Neural cell (in vitro differentiated cells): ENCODE measurements at regions not wholly inside any gene's neighbourhood (a gene's known extent, or its start where the extent isn't known, plus 50 kb on each side); places are given as distances from the start of the nearest gene placed in this dataset.

Experiments used
- EP300 ChIP-seq: fragments of 450-650 bp; conservative IDR thresholded peaks from 2 replicates; pipeline ENCODE4 v1.6.1; 2014; ENCODE audit warnings: antibody characterized with exemption, mild to moderate bottlenecking, moderate library complexity; ENCODE audit not compliant: poor library complexity, severe bottlenecking
- RAD21 ChIP-seq: fragments of 450-650 bp; conservative IDR thresholded peaks from 2 replicates; pipeline ENCODE4 v1.6.1; 2014; ENCODE audit warnings: antibody characterized with exemption, mild to moderate bottlenecking, moderate library complexity
- TF ChIP-seq, protein P1 (sequence below): fragments of 450-650 bp; IDR thresholded peaks from 2 replicates; pipeline ENCODE4 v1.5.1; 2014; ENCODE audit warnings: antibody characterized with exemption, mild to moderate bottlenecking, moderate library complexity; ENCODE audit not compliant: poor library complexity, severe bottlenecking

DNA sequence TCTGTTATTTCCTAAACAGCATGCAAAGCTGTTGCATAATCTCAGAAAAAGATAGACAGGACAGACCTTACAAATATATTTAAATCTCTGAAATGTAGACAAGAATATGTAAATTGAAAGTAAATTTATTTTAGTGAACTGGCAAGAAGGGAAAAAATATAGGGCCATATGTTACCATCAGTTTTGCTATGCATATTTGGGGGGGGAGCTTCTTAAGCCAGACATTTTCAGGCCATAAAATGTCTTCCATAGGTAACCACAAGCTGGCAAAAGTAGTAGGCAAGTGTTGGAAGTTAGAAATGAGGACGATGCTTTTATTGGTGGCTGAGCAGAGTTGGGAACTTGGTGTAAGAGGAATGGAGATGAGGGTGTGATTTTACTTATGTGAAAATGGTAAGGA is 272.0 kb upstream of the CXXC4 start:
- TF ChIP-seq RAD21 (no peak), EP300 (no peak)
- TF ChIP-seq, protein P1, sequence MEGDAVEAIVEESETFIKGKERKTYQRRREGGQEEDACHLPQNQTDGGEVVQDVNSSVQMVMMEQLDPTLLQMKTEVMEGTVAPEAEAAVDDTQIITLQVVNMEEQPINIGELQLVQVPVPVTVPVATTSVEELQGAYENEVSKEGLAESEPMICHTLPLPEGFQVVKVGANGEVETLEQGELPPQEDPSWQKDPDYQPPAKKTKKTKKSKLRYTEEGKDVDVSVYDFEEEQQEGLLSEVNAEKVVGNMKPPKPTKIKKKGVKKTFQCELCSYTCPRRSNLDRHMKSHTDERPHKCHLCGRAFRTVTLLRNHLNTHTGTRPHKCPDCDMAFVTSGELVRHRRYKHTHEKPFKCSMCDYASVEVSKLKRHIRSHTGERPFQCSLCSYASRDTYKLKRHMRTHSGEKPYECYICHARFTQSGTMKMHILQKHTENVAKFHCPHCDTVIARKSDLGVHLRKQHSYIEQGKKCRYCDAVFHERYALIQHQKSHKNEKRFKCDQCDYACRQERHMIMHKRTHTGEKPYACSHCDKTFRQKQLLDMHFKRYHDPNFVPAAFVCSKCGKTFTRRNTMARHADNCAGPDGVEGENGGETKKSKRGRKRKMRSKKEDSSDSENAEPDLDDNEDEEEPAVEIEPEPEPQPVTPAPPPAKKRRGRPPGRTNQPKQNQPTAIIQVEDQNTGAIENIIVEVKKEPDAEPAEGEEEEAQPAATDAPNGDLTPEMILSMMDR: no peak
